ENCODE measurements at regions not wholly inside any gene's neighbourhood (a gene's known extent, or its start where the extent isn't known, plus 50 kb on each side); places are given as distances from the start of the nearest gene placed in this dataset.

GRCh38 chr6:130282234-130282995 is 59.7 kb upstream of the SAMD3 start:
- no peaks in the 10 kb centered on the region for H3K36me3 ChIP-seq

GRCh38 chr6:130276507-130276906 is 53.8 kb upstream of the SAMD3 start:
- no peak for DNase-seq
- H3K4me3 ChIP-seq (replicated peaks in 1 of 3): no peak overlapping the region
- no peaks in the 10 kb centered on the region for H3K36me3 ChIP-seq
- TF ChIP-seq CTCF (IDR thresholded peaks at IDR 0.05): no peak
- TF ChIP-seq POLR2A (IDR thresholded peaks at IDR 0.05): no peak
- intact Hi-C loops (cut with DNase I): no loop called here
- no peak overlapping the region for H3K27ac ChIP-seq
- WGBS, 2 donors: 83% methylated on average over 1 of the region's 1 CpG
- no peaks in the 10 kb centered on the region for H3K4me1 ChIP-seq
- H3K27me3 ChIP-seq: no peaks in the 10 kb centered on the region
- H3K9me3 ChIP-seq: no peaks in the 10 kb centered on the region

More at GRCh38 chr6:130282234-130282995, 59.7 kb upstream of the SAMD3 start:
- DNase-seq: no peak
- Histone ChIP-seq H3K9me3 (no peaks in the 10 kb centered on the region), H3K4me1 (no peaks in the 10 kb centered on the region), H3K27ac (no peak overlapping the region), H3K4me3 (replicated peaks in 1 of 3) (no peak overlapping the region), H3K27me3 (no peaks in the 10 kb centered on the region)
- TF ChIP-seq CTCF (IDR thresholded peaks at IDR 0.05) (no peak), POLR2A (IDR thresholded peaks at IDR 0.05) (no peak)
- intact Hi-C loops (cut with DNase I): no loop called here
- 84% methylated on average over 2 of the region's 2 CpGs for WGBS, 2 donors

- H3K36me3 ChIP-seq: no peaks in the 10 kb centered on the region
- intact Hi-C loops (cut with DNase I): no loop called here
- H3K27me3 ChIP-seq: no peaks in the 10 kb centered on the region
- H3K4me3 ChIP-seq (replicated peaks in 1 of 3): no peak overlapping the region
- no peak for DNase-seq
- no peak overlapping the region for H3K27ac ChIP-seq
- no peaks in the 10 kb centered on the region for H3K4me1 ChIP-seq
- H3K9me3 ChIP-seq: no peaks in the 10 kb centered on the region
- TF ChIP-seq CTCF (IDR thresholded peaks at IDR 0.05): no peak
- no peak for TF ChIP-seq POLR2A (IDR thresholded peaks at IDR 0.05)
- 95 to 100% methylated on average over 1 of the region's 1 CpG for WGBS, 2 donors
Observed at GRCh38 chr6:130274007-130274406, 51.3 kb upstream of the SAMD3 start.

Data from thyroid gland (tissue), 4 donors.